AG10803 (cell line): ENCODE measurements at regions not wholly inside any gene's neighbourhood (a gene's known extent, or its start where the extent isn't known, plus 50 kb on each side); places are given as distances from the start of the nearest gene placed in this dataset.

Experiments
- DNase-seq: peaks from one replicate; pipeline ENCODE4 v3.0.0; 2010; ENCODE audit warnings: low read depth
- H3K4me3 ChIP-seq: 2 replicates; pipeline ENCODE4 v1.5.1; 2011; ENCODE audit warnings: mild to moderate bottlenecking, low read length, control low read depth
- TF ChIP-seq, protein P1 (sequence below): conservative IDR thresholded peaks from 2 replicates; pipeline ENCODE4 v1.5.1; 2011; ENCODE audit warnings: mild to moderate bottlenecking, low read length, control low read depth, inconsistent platforms

DNA sequence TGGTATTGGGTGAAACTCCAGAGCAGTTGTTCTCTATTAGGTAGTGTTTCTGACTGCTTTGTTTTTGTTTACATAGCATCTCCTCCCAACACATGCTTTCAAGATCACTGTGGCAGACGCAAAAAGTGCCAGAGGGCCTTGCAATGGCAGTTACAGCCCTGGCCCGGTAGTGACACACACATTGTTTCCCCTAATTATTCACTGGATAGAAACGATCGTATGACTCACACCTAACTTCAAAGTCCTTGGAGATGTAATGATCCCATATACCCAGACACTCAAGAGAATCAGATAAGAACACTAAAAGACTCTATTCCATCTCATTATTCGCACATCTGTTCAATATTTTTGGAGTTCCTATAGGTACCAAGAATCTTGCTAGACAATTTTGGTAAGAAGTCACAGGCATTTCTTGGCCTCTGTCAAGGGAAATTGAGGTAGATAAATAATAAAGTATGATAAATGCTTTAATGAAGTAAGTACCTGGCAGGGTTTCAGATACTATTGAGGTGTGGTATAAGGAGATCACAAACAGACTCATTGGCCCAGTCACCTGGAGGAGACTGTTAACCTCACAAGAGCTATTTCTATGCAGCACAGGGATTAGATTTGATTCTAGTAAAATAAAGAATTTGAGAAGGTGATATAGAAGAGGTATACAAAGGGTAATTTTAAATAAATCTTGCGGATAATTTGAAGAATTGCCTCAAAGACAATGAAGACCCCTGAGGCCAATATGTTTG lies 485.3 kb downstream of the SLITRK6 start:
- H3K4me3 ChIP-seq, result no peak overlapping the region
- TF ChIP-seq, protein P1, sequence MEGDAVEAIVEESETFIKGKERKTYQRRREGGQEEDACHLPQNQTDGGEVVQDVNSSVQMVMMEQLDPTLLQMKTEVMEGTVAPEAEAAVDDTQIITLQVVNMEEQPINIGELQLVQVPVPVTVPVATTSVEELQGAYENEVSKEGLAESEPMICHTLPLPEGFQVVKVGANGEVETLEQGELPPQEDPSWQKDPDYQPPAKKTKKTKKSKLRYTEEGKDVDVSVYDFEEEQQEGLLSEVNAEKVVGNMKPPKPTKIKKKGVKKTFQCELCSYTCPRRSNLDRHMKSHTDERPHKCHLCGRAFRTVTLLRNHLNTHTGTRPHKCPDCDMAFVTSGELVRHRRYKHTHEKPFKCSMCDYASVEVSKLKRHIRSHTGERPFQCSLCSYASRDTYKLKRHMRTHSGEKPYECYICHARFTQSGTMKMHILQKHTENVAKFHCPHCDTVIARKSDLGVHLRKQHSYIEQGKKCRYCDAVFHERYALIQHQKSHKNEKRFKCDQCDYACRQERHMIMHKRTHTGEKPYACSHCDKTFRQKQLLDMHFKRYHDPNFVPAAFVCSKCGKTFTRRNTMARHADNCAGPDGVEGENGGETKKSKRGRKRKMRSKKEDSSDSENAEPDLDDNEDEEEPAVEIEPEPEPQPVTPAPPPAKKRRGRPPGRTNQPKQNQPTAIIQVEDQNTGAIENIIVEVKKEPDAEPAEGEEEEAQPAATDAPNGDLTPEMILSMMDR, result no peak
- DNase-seq, result peak; percentile 1

DNA sequence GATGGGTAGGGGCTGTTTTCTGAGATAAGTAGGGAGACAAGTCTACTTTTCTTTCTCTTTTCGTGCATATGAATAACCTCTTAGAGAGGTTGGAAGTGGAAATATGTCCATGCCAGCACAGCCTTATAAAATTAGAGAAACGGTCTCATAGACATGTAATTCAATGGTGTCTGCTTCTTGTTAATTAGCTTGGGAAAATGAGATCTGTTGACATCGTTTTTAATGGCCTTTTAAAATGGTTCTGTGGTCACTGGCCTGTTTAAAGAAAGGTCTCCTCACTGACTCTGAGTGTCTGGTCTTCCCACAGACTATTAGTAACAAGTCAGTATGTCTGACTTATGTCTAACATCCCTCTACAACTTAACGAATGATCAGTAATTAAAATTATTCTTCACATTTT lies 487.1 kb downstream of the SLITRK6 start:
- no peak overlapping the region for H3K4me3 ChIP-seq
- TF ChIP-seq, protein P1, result no peak
- no peak for DNase-seq

DNA sequence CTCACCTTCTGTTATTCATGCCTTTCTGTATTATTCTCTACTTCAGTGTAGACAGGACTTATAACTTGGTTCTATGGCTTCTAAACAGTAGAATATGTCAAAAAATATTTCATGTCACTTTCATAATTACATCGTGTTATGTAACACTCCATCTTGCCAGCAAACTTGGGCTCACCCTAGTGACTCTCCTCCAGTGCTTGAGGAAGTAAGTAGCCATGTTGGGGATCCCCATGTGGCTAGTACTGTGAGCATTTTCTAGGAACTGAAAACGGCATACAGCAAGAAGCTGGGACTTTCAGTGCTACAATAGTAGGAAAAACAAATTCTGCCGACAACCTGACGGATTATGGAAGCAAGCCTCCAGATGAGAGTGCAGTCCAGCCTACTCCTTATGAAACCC lies 495.6 kb downstream of the SLITRK6 start:
- no peak for DNase-seq
- TF ChIP-seq, protein P1, result no peak
- no peak overlapping the region for H3K4me3 ChIP-seq

DNA sequence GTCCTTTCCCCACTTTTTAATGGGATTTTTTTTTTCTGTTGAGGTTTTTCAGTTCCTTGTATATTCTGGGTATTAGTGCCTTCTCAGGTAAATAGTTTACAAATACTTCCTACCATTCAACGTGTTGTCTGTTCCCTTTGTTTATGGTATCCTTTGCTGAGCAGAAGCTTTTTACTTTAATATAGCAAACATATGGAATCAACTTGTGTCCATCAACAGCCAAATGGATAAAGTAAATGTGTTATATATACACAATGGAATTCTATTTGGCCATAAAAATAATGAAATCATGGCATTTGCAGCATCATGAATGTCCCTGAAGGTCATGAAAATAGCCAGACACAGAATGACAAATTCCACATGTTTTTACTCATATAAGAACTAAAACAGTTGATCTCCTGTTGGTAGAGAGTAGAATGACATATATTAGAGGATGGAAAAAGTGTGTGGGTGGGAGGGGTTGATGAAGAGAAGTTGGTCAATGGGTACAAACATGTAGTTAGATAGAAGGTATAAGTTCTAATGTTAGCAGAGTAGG lies 500.8 kb downstream of the SLITRK6 start:
- no peak overlapping the region for H3K4me3 ChIP-seq
- TF ChIP-seq, protein P1, result no peak
- no peak for DNase-seq

DNA sequence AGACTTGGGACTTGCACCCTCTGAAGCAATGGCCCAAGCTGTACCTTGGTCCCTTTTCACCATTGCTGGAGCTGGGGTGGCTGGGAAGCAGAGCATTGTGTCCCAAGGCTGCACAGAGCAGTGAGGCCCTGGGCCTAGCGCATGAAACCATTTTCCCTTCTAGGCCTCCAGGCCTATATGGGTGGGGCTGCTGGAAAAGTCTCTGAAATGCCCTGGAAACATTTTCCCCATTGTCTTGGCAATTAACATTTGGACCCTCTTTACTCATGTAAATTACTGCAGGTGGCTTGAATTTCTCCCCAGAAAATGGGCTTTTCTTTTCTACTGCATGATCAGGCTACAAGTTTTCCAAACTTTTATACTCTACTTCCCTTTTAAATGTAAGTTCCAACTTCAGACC lies 510.5 kb downstream of the SLITRK6 start:
- DNase-seq, result no peak
- TF ChIP-seq, protein P1, result no peak
- no peak overlapping the region for H3K4me3 ChIP-seq

DNA sequence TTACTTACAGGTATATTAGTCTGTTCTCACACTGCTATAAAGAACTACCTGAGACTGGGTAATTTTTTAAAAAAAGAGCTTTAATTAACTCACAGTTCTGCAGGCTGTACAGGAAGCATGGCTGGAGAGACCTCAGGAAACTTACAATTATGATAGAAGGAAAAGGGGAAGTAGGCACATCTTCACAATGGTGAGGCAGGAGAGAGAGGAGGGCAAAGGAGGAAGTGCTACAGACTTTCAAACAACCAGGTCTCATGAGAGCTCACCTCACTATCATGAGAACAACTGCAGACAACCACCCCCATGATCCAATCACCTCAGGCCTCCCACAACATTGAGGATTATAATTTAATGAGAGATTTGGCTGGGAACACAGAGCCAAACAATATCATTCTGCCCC lies 511.7 kb downstream of the SLITRK6 start:
- DNase-seq, result no peak
- H3K4me3 ChIP-seq, result no peak overlapping the region
- TF ChIP-seq, protein P1, result no peak

DNA sequence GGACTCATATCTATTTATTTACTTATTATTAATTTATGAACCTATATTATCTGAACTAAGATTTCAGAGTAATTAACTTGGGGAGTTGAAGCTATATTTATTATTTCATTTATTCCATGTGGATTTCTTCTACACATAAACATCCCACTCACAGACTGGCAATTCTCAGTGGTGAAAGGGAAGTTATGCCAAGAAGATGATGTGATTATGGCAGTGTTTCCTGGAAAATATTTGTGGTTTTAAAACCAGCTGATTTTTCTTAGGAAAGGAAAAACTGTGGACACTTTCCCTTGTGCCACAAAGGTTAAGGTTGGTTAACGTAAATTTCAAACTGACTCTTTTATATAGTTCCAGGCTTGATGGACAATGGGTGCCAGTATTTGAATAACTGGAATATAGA lies 513.1 kb downstream of the SLITRK6 start:
- TF ChIP-seq, protein P1, result no peak
- H3K4me3 ChIP-seq, result no peak overlapping the region
- no peak for DNase-seq
